ENCODE measurements at regions not wholly inside any gene's neighbourhood (a gene's known extent, or its start where the extent isn't known, plus 50 kb on each side); places are given as distances from the start of the nearest gene placed in this dataset.
"Not testable (repeated sequence)": the region's sequence is repeated elsewhere in the genome, so short reads cannot be mapped to it uniquely, and the experiment has no call there.

DNA sequence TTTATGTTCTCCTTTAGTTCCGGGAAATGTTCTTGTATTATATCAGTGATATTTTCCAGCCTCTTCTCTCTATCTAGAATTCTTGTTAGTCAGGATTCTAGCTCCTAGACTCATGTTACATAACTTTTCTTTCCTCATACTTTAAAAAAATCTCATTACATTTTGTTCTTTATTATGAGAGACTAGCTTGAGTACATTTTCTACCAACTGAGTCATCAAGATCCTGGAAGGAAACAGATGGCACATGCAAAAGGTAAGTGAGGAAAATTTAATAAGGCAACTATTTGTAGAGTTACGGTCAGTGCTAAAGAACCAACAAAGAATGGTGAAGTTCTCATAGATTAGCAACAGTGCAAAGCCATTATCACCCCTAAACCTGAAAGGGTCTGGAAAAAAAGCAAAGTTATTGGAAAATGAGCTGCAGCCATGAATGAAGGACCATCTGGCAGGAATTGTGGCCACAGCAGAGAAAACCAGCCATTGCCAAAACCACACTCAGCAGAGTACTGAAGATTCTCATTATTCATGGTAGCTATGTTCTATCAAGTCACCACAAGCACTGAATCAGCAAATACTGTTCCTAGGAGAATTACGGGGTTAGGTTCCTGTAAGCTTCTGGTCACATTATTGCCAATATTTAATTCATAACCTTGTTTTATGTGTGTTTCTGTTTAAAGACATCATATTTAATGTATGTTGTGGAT lies 98.3 kb upstream of the C7orf33 start:
- no peak for DNase-seq (ENCODE audit: low read depth)

DNA sequence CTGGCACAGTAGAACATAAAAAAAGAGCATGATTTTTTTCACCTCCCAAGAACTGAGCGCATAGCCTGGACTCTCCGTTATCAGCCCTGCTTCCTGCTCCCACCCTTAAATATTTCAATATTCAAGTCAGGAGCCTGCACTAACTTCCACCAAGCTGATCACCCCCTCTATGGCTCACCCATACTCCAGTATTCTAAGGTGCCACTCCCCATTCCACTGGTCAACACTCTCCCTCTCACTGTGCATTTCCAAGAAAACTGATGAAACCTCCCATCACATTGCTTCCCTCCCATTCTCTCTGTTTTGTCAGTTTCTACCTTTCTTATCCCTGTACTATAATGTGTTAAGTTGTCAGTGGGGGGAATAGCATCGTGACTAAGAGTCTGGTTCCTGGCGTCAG lies 95.0 kb upstream of the C7orf33 start:
- DNase-seq (ENCODE audit: low read depth): no peak
- no peak overlapping the region for H3K4me3 ChIP-seq (ENCODE audit: low read length)
- TF ChIP-seq, protein P1, sequence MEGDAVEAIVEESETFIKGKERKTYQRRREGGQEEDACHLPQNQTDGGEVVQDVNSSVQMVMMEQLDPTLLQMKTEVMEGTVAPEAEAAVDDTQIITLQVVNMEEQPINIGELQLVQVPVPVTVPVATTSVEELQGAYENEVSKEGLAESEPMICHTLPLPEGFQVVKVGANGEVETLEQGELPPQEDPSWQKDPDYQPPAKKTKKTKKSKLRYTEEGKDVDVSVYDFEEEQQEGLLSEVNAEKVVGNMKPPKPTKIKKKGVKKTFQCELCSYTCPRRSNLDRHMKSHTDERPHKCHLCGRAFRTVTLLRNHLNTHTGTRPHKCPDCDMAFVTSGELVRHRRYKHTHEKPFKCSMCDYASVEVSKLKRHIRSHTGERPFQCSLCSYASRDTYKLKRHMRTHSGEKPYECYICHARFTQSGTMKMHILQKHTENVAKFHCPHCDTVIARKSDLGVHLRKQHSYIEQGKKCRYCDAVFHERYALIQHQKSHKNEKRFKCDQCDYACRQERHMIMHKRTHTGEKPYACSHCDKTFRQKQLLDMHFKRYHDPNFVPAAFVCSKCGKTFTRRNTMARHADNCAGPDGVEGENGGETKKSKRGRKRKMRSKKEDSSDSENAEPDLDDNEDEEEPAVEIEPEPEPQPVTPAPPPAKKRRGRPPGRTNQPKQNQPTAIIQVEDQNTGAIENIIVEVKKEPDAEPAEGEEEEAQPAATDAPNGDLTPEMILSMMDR (conservative IDR thresholded peaks at IDR 0.05; ENCODE audit: low read depth, low read length): no peak

More for the DNA sequence above, 98.3 kb upstream of the C7orf33 start:
- no peak overlapping the region for H3K4me3 ChIP-seq (ENCODE audit: low read length)
- TF ChIP-seq, protein P1 (conservative IDR thresholded peaks at IDR 0.05; ENCODE audit: low read depth, low read length): no peak

DNA sequence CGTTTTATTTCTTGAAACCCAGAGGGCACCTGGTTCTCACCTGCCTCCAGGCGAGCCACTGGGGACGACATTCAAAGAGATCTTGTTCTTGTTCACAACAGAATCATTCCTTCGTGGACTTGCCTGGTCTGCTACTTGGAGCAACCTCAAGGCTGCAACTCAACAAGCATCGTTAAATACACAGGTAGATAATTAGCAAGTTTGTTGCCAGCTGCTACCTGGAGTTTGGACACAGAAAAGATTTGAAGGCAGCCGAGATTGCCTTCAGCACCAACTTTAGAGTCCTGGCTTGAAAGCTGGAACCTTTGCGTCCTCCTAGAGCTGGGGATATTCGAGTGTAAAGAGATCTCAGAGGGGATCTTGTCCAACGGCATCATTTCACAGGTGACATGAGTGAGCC lies 89.6 kb upstream of the C7orf33 start:
- H3K4me3 ChIP-seq (ENCODE audit: low read length): no peak overlapping the region
- TF ChIP-seq, protein P1 (conservative IDR thresholded peaks at IDR 0.05; ENCODE audit: low read depth, low read length): no peak
- no peak for DNase-seq (ENCODE audit: low read depth)

DNA sequence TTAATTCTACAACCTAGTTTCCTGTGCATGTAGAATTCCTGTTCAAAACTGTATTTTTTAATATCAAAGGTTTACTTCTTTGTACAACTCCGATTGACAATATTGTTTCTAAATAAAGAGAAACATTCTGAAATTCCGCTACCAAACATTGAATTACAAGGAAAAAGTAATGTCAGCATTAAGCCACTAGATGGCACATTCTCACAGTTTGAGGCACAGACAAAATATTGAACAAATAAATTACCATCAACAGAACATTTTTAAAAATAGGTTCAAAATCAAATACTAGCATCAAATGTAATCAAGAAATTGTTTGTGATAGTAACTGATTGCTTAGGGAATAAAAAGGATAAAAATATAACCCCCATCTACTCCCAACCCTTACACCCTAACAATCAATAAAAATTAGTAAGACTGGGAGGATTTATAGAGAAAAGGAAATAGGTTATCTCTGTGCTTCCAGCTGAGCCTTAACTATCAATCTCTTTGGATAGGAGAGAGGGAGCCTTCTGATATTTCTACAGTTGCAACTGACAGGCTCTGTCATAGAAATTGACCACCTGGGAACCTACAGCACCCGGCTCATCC lies 86.6 kb upstream of the C7orf33 start:
- TF ChIP-seq, protein P1 (conservative IDR thresholded peaks at IDR 0.05; ENCODE audit: low read depth, low read length): peak; percentile 68
- no peak overlapping the region for H3K4me3 ChIP-seq (ENCODE audit: low read length)
- DNase-seq (ENCODE audit: low read depth): no peak

DNA sequence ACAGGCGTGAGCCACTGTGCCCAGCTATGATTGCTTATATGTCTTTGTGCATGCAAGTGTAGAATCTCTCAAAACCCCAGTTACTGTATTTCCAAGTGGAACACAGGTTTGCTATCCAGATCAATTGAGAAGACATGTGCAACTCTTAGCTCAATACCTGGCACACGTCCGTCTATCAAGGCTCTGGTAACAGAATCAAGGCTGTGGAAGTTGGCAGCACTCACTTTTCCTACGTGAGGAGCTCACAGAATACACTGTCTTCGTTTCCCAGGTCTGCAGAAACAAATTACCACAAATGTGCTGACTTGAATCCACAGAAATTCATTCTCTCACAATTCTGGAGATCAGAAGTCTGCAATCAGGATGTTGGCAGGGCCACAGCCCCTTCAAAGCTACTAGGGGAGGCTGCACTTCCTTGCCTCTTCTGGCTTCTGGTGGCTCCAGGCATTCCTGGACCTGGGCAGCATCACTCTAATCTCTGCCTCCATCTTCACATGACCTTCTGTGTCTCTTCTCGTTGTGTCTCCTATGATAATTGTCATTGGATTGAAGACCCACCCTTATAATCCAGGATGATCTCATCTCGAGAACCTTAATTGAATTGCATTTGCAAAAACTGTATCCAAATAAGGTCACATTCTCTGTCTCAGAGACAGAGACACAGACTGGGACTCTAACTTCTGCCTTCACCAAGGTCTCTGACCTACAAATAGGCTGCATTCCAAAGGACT lies 84.8 kb upstream of the C7orf33 start:
- TF ChIP-seq, protein P1 (conservative IDR thresholded peaks at IDR 0.05; ENCODE audit: low read depth, low read length): no peak
- DNase-seq (ENCODE audit: low read depth): no peak
- H3K4me3 ChIP-seq (ENCODE audit: low read length): no peak overlapping the region

DNA sequence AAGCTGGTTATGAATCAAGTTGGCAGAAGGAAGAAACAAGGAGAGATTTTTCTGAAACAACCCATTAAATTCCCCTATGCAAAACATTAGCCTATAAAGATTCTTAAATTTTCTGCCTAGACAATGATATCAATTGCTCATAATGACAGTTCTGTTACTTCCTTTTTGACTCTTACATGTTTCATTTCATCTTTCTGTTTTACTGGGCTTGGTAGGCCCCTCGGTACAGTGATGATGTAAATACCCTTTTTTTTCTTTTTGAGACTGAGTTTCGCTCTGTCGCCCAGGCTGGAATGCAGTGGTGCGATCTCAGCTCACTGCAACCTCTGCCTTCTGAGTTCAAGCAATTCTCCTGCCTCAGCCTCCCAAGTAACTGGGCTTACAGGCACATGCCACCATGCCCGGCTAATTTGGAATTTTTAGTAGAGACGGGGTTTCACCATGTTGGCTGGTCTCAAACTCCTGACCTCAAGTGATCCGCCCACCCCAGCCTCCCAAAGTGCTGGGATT lies 83.4 kb upstream of the C7orf33 start:
- DNase-seq (ENCODE audit: low read depth): not testable (repeated sequence)

DNA sequence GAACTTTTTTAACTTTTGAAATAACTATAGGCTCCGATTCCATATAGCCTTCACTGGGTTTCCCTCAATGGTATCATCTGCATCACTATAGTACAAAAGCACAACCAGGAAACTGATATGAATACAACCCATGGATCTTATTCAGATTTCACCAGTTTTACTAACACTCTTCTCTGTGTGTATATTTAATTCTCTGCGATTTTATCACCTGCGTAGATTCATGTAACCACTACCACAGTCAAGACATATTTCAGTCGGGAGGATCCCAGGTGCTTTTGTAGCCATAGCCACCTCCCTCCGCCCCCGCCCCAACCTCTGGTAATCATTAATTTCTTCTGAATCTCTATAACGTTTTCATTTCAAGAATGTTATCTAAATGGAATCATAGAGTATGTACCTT lies 82.8 kb upstream of the C7orf33 start:
- DNase-seq (ENCODE audit: low read depth): no peak
- TF ChIP-seq, protein P1 (conservative IDR thresholded peaks at IDR 0.05; ENCODE audit: low read depth, low read length): no peak
- no peak overlapping the region for H3K4me3 ChIP-seq (ENCODE audit: low read length)

More for the DNA sequence above, 83.4 kb upstream of the C7orf33 start:
- not testable (repeated sequence) for H3K4me3 ChIP-seq (ENCODE audit: low read length)
